Mucosa of gallbladder (tissue), 1 donor: ENCODE measurements at regions not wholly inside any gene's neighbourhood (a gene's known extent, or its start where the extent isn't known, plus 50 kb on each side); places are given as distances from the start of the nearest gene placed in this dataset.

Experiments used
- DNase-seq: peaks from one replicate; pipeline ENCODE4 v3.0.0-alpha.2; 2020; ENCODE audit warnings: low spot score
- donor health status: DM: no; HTN: no; CAD: no.

GRCh38 chr7:125055376-125055775 lies 125.8 kb upstream of the POT1 start:
- DNase-seq = no peak

GRCh38 chr7:125046767-125047166 lies 117.1 kb upstream of the POT1 start:
- no peak for DNase-seq

- DNase-seq = no peak
These were observed 103.9 kb upstream of the POT1 start for GRCh38 chr7:125033506-125033905.

GRCh38 chr7:125032943-125033342 lies 103.3 kb upstream of the POT1 start:
- DNase-seq = no peak

GRCh38 chr7:125030756-125031387 lies 101.2 kb upstream of the POT1 start:
- no peak for DNase-seq

- DNase-seq = no peak
These were observed 96.0 kb upstream of the POT1 start for GRCh38 chr7:125025620-125026019.

- DNase-seq = no peak
These were observed 91.2 kb upstream of the POT1 start for GRCh38 chr7:125020801-125021200.

- DNase-seq = no peak
These were observed 80.9 kb upstream of the POT1 start for GRCh38 chr7:125010540-125010939.

- DNase-seq = no peak
These were observed 67.2 kb upstream of the POT1 start for GRCh38 chr7:124996778-124997177.

GRCh38 chr7:124992851-124993562 lies 63.4 kb upstream of the POT1 start:
- DNase-seq = no peak

- no peak for DNase-seq
These were observed 60.3 kb upstream of the POT1 start for GRCh38 chr7:124989911-124990310.
